Keratinocyte (primary cell): ENCODE measurements at regions not wholly inside any gene's neighbourhood (a gene's known extent, or its start where the extent isn't known, plus 50 kb on each side); places are given as distances from the start of the nearest gene placed in this dataset.

ENCODE experiments used
- EZH2 ChIP-seq: IDR thresholded peaks from one replicate; pipeline ENCODE4 v1.6.1; 2012; ENCODE audit warnings: inconsistent platforms, mild to moderate bottlenecking, low read length, moderate library complexity
- TF ChIP-seq, protein P1 (sequence below), 3 experiments: IDR thresholded peaks in 1 of 3; conservative IDR thresholded peaks in 1 of 3; optimal IDR thresholded peaks in 1 of 3; 2 replicates in 2 of 3; 3 replicates in 1 of 3; pipeline versions ENCODE3 to v1.5.1; 2011; ENCODE audit warnings: low read length in 3 of 3, mild to moderate bottlenecking in 3 of 3, moderate library complexity in 2 of 3, control low read depth in 1 of 3, inconsistent platforms in 1 of 3; ENCODE audit not compliant: insufficient read depth in 2 of 3; ENCODE audit errors: extremely low read depth in 1 of 3

GRCh38 chr1:30816211-30817076 lies 58.9 kb upstream of the LAPTM5 start:
- TF ChIP-seq, protein P1, sequence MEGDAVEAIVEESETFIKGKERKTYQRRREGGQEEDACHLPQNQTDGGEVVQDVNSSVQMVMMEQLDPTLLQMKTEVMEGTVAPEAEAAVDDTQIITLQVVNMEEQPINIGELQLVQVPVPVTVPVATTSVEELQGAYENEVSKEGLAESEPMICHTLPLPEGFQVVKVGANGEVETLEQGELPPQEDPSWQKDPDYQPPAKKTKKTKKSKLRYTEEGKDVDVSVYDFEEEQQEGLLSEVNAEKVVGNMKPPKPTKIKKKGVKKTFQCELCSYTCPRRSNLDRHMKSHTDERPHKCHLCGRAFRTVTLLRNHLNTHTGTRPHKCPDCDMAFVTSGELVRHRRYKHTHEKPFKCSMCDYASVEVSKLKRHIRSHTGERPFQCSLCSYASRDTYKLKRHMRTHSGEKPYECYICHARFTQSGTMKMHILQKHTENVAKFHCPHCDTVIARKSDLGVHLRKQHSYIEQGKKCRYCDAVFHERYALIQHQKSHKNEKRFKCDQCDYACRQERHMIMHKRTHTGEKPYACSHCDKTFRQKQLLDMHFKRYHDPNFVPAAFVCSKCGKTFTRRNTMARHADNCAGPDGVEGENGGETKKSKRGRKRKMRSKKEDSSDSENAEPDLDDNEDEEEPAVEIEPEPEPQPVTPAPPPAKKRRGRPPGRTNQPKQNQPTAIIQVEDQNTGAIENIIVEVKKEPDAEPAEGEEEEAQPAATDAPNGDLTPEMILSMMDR (optimal IDR thresholded peaks at IDR 0.05 in 1 of 3, IDR thresholded peaks at IDR 0.05 in 1 of 3, conservative IDR thresholded peaks at IDR 0.05 in 1 of 3; ENCODE audit: extremely low read depth in 1 of 3, insufficient read depth in 2 of 3, low read length in 3 of 3), result no peak
- TF ChIP-seq EZH2, result no peak
